ENCODE measurements at regions not wholly inside any gene's neighbourhood (a gene's known extent, or its start where the extent isn't known, plus 50 kb on each side); places are given as distances from the start of the nearest gene placed in this dataset.

- TF ChIP-seq RAD21 (conservative IDR thresholded peaks at IDR 0.05 in 1 of 2, IDR thresholded peaks at IDR 0.05 in 1 of 2) (no peak), GATA3 (IDR thresholded peaks at IDR 0.05; ENCODE audit: borderline replicate concordance) (no peak), MYC (IDR thresholded peaks at IDR 0.05; ENCODE audit: borderline replicate concordance, low read length) (no peak), CBX8 (IDR thresholded peaks at IDR 0.05) (no peak), BHLHE40 (IDR thresholded peaks at IDR 0.05; ENCODE audit: low read depth, low read length) (no peak)
- TF ChIP-seq, protein P1, sequence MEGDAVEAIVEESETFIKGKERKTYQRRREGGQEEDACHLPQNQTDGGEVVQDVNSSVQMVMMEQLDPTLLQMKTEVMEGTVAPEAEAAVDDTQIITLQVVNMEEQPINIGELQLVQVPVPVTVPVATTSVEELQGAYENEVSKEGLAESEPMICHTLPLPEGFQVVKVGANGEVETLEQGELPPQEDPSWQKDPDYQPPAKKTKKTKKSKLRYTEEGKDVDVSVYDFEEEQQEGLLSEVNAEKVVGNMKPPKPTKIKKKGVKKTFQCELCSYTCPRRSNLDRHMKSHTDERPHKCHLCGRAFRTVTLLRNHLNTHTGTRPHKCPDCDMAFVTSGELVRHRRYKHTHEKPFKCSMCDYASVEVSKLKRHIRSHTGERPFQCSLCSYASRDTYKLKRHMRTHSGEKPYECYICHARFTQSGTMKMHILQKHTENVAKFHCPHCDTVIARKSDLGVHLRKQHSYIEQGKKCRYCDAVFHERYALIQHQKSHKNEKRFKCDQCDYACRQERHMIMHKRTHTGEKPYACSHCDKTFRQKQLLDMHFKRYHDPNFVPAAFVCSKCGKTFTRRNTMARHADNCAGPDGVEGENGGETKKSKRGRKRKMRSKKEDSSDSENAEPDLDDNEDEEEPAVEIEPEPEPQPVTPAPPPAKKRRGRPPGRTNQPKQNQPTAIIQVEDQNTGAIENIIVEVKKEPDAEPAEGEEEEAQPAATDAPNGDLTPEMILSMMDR (IDR thresholded peaks at IDR 0.05), result no peak
Observed at GRCh38 chr5:8719796-8720195, 826.1 kb downstream of the SEMA5A start.
